DMS79 treated with DMSO at 0.1 percent for 48 hours (cell line): ENCODE measurements at regions not wholly inside any gene's neighbourhood (a gene's known extent, or its start where the extent isn't known, plus 50 kb on each side); places are given as distances from the start of the nearest gene placed in this dataset.

Source experiments
- DNase-seq: peaks from one replicate; lab custom pipeline; 2025; lab: John Stamatoyannopoulos, UW

- no peak for DNase-seq
Measured at GRCh38 chr15:27671819-27672437, 427.2 kb downstream of the OCA2 start.

GRCh38 chr15:27670486-27671209 is 428.5 kb downstream of the OCA2 start:
- peak; percentile 23 for DNase-seq

GRCh38 chr15:27669641-27670040 is 429.5 kb downstream of the OCA2 start:
- no peak for DNase-seq

GRCh38 chr15:27668471-27669220 is 430.5 kb downstream of the OCA2 start:
- DNase-seq = no peak

GRCh38 chr15:27665002-27665401 is 434.1 kb downstream of the OCA2 start:
- DNase-seq = no peak

- no peak for DNase-seq
Measured at GRCh38 chr15:27662892-27663291, 436.2 kb downstream of the OCA2 start.

GRCh38 chr15:27660676-27661075 is 438.4 kb downstream of the OCA2 start:
- no peak for DNase-seq

- no peak for DNase-seq
Measured at GRCh38 chr15:27656296-27656987, 442.7 kb downstream of the OCA2 start.

GRCh38 chr15:27655056-27655455 is 444.1 kb downstream of the OCA2 start:
- DNase-seq = no peak

GRCh38 chr15:27650244-27650643 is 448.9 kb downstream of the OCA2 start:
- no peak for DNase-seq

GRCh38 chr15:27648359-27648758 is 450.8 kb downstream of the OCA2 start:
- DNase-seq = no peak

GRCh38 chr15:27646531-27646930 is 452.6 kb downstream of the OCA2 start:
- no peak for DNase-seq

GRCh38 chr15:27645672-27646071 is 453.4 kb downstream of the OCA2 start:
- DNase-seq = peak; percentile 41

- no peak for DNase-seq
Measured at GRCh38 chr15:27642981-27643380, 456.1 kb downstream of the OCA2 start.

GRCh38 chr15:27639595-27639994 is 459.5 kb downstream of the OCA2 start:
- DNase-seq = no peak

- no peak for DNase-seq
Measured at GRCh38 chr15:27638958-27639357, 460.2 kb downstream of the OCA2 start.

- DNase-seq = no peak
Measured at GRCh38 chr15:27635916-27636315, 463.2 kb downstream of the OCA2 start.

- DNase-seq = no peak
Measured at GRCh38 chr15:27628486-27628885, 470.6 kb downstream of the OCA2 start.

- DNase-seq = peak; percentile 3
Measured at GRCh38 chr15:27627623-27628022, 471.5 kb downstream of the OCA2 start.

- DNase-seq = no peak
Measured at GRCh38 chr15:27623560-27624305, 475.4 kb downstream of the OCA2 start.

- no peak for DNase-seq
Measured at GRCh38 chr15:27623149-27623548, 476.0 kb downstream of the OCA2 start.

- no peak for DNase-seq
Measured at GRCh38 chr15:27622371-27622770, 476.7 kb downstream of the OCA2 start.
